ENCODE measurements at regions not wholly inside any gene's neighbourhood (a gene's known extent, or its start where the extent isn't known, plus 50 kb on each side); places are given as distances from the start of the nearest gene placed in this dataset.

DNA sequence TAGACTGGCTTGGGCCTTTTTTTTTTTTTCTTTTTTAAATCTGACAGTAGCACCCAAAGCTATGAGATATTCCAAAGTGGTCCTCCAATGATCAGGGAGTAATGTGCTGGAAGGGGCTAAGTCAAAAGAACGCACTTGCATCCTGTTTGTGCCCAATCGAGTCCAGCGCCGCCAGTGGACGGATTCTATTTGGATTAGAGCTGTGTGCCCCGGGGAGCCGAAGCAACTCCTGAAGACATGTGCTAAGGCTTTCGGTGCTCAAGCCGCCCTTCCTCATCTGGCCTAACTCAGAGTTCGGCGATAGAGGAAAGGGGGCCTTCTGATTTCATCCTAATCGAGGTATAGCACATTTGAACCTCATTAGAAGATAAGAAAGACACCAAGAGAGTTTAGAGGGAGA lies 147.8 kb upstream of the NECTIN1 start:
- no peak for DNase-seq

- DNase-seq = no peak
These were observed 147.0 kb upstream of the NECTIN1 start for GRCh38 chr11:119875841-119876600.

GRCh38 chr11:119874660-119875238 lies 145.7 kb upstream of the NECTIN1 start:
- DNase-seq = no peak

- DNase-seq = no peak
These were observed 144.9 kb upstream of the NECTIN1 start for GRCh38 chr11:119873761-119874421.

GRCh38 chr11:119872611-119873310 lies 143.8 kb upstream of the NECTIN1 start:
- DNase-seq = no peak

GRCh38 chr11:119865661-119866156 lies 136.7 kb upstream of the NECTIN1 start:
- DNase-seq = no peak

GRCh38 chr11:119864836-119865235 lies 135.8 kb upstream of the NECTIN1 start:
- no peak for DNase-seq

GRCh38 chr11:119863851-119864601 lies 135.0 kb upstream of the NECTIN1 start:
- DNase-seq = no peak

DNA sequence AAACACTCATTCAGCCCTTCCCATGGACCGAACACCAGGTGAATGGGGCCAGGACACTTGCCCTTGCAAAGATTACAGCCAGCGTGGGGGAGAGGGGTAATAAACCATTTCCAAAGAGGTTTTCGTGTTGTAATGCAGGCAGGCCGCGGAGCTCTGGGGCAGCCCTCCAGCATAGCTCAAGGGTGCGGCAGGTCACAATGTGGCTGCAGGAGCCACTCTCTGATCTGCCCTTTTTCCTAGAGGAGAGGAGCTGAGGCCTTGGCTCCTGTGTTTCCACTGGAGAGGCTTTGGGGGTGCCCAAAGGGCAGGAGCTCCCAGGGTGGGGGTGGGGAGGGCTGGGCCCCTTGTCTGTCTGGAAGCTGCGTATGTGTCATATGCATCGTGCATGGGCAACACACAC lies 134.2 kb upstream of the NECTIN1 start:
- no peak for DNase-seq

GRCh38 chr11:119861160-119861559 lies 132.2 kb upstream of the NECTIN1 start:
- DNase-seq = no peak

DNA sequence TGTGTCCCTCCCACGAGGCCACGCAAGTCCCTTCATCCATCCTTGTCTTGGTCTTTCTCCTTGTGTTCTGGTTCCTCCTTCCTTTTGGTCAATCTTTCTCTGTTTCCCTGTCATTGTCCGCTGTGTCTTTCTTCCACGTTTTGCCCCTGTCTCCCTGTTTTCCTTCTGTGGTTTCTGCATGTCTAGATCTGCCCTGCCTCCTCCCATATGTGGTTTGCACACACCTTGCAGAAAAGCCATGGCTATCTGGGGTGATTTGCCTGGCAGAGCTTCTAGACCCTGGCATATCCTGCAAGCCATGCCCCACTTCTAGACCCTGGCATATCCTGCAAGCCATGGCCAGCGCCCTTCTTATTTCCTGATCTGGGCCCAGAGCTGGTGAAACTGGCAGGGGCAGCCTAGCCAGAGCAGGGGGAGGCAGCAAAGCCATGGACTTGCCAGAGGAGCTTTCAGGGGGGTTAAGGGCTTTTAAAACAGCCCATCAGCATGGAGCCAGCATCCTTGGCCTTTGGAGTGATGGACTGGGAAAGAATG lies 131.6 kb upstream of the NECTIN1 start:
- no peak for DNase-seq

- DNase-seq = no peak
These were observed 130.7 kb upstream of the NECTIN1 start for GRCh38 chr11:119859684-119860083.

DNA sequence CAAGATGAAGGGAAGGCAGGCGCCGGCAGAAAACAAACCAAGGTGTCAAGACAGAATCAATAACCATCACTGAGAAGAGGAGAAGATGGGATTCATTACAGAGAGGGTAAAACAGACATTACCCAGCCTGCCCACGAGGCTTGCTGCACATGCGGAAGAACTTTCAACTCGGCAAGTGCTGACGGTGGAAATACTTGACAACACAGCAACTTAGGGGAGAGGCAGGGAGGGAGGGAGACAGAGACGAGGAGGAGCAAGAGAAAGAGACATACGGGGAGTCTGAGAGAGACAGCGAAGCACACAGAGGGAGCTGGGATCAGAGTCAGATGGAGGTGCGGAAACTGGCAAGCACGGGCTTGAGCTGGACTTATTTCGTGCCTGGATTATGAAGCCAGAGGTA lies 129.3 kb upstream of the NECTIN1 start:
- no peak for DNase-seq

- DNase-seq = no peak
These were observed 127.9 kb upstream of the NECTIN1 start for GRCh38 chr11:119856681-119857485.

GRCh38 chr11:119855066-119855465 lies 126.1 kb upstream of the NECTIN1 start:
- no peak for DNase-seq

GRCh38 chr11:119854521-119854920 lies 125.5 kb upstream of the NECTIN1 start:
- DNase-seq = no peak

GRCh38 chr11:119853581-119854360 lies 124.8 kb upstream of the NECTIN1 start:
- no peak for DNase-seq

GRCh38 chr11:119852741-119853140 lies 123.7 kb upstream of the NECTIN1 start:
- DNase-seq = no peak

DNA sequence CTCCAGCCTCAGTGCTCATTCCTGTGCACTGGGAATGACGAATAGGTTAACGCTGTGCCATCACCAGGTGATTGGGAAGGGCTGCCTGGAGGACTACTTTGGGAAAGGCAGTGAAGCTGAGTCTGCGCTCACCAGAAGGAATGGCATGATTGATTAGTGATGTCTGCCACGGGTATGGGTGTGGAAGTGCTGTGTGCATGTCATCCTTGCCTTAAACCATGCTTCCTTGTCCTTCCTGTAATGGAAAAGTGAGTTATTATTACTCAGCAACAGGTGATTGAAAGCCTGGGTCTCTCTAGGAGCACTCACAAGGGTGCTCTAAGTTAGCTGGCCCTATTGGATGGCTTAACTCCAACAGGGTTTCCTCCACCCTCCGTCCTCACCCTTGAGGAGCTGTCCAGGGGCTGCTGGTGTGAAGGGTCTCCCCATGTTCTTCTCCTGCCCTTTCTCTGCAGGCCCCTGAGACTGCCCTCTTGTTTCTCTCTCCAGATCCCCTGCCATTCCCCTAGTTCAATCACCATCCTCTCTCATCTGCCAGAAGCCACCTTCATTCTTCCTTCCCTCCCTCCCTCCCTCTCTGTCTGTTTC lies 121.9 kb upstream of the NECTIN1 start:
- DNase-seq = no peak

- no peak for DNase-seq
These were observed 120.9 kb upstream of the NECTIN1 start for GRCh38 chr11:119849872-119850271.
